ENCODE measurements at regions not wholly inside any gene's neighbourhood (a gene's known extent, or its start where the extent isn't known, plus 50 kb on each side); places are given as distances from the start of the nearest gene placed in this dataset.

DNA sequence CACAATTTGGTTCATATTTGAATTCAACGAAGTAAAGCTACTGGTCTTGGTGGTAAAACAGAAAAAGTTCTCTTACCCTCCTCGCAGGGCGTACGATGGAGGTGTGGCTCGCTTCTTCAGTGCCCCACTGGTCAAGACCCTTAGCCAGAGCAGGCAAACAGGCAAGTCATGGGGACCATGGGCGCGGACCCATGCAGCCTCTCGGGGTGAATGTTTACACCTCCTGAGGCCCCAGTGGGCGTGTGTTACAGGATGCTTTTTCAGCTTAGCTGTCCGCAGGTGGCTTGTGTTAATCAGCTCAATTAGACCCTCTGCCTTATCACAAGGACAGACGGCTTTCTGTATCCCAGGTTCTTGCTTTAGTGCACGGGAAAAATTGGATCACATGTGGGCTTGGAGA is 991.8 kb downstream of the GBE1 start:
- H3K4me3 ChIP-seq (ENCODE audit: low read depth, poor library complexity, severe bottlenecking) = no peak overlapping the region
- intact Hi-C loops (cut with DNase I; ENCODE audit: low total_unique reads) = no loop called here
- 88 to 92% methylated on average over 12 of the region's 12 CpGs for WGBS, 2 donors
- DNase-seq (ENCODE audit: low spot score in 2 of 2) = no peak
- TF ChIP-seq POLR2A (IDR thresholded peaks at IDR 0.05) = no peak
- TF ChIP-seq, protein P1, sequence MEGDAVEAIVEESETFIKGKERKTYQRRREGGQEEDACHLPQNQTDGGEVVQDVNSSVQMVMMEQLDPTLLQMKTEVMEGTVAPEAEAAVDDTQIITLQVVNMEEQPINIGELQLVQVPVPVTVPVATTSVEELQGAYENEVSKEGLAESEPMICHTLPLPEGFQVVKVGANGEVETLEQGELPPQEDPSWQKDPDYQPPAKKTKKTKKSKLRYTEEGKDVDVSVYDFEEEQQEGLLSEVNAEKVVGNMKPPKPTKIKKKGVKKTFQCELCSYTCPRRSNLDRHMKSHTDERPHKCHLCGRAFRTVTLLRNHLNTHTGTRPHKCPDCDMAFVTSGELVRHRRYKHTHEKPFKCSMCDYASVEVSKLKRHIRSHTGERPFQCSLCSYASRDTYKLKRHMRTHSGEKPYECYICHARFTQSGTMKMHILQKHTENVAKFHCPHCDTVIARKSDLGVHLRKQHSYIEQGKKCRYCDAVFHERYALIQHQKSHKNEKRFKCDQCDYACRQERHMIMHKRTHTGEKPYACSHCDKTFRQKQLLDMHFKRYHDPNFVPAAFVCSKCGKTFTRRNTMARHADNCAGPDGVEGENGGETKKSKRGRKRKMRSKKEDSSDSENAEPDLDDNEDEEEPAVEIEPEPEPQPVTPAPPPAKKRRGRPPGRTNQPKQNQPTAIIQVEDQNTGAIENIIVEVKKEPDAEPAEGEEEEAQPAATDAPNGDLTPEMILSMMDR (IDR thresholded peaks at IDR 0.05) = no peak

DNA sequence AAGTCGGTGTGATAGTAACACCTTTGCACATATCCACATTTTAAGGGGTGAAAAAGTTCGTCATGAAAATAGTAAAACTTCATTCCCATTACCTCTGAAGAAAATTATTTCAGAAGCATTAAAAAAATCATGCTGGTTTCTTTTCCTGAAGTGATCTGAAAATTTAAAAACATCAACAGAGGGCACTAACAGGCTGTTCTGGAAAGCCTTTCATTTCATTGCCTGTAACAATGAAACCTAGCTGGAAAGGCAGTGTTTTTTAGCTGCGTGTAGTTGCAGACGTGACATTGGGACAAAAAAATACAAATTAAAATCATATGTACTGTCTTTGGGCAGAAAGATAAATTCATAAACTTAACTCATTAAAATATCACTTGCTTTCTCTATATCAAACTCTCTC is 993.8 kb downstream of the GBE1 start:
- 43 to 45% methylated on average over 4 of the region's 4 CpGs for WGBS, 2 donors
- no peak overlapping the region for H3K4me3 ChIP-seq (ENCODE audit: low read depth, poor library complexity, severe bottlenecking)
- intact Hi-C loops (cut with DNase I; ENCODE audit: low total_unique reads) = no loop called here
- no peak for DNase-seq (ENCODE audit: low spot score in 2 of 2)
- TF ChIP-seq, protein P1 (IDR thresholded peaks at IDR 0.05) = no peak
- no peak for TF ChIP-seq POLR2A (IDR thresholded peaks at IDR 0.05)

DNA sequence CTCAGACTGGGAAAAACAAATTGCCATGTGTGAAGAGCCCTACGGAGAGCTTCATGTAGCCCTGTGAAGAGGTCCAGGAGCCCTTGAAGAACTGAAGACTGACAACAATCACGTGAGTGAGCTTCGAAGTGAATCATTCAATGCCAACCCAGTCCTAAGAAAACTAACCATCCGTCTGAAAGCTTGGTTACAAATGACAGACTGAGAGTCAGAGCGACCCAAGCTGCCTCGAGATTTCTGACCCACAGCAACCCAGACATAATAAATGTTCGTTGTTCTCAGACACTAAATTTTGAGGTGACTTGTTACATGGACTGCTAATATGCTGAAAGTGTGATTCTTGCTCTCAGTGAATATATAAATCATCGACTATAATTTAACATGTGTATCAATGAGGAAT is 987.2 kb upstream of the ROBO1 start:
- TF ChIP-seq POLR2A (IDR thresholded peaks at IDR 0.05) = no peak
- TF ChIP-seq, protein P1 (IDR thresholded peaks at IDR 0.05) = no peak
- no peak for DNase-seq (ENCODE audit: low spot score in 2 of 2)
- intact Hi-C loops (cut with DNase I; ENCODE audit: low total_unique reads) = no loop called here
- WGBS, 2 donors = 84 to 85% methylated on average over 8 of the region's 8 CpGs
- no peak overlapping the region for H3K4me3 ChIP-seq (ENCODE audit: low read depth, poor library complexity, severe bottlenecking)

DNA sequence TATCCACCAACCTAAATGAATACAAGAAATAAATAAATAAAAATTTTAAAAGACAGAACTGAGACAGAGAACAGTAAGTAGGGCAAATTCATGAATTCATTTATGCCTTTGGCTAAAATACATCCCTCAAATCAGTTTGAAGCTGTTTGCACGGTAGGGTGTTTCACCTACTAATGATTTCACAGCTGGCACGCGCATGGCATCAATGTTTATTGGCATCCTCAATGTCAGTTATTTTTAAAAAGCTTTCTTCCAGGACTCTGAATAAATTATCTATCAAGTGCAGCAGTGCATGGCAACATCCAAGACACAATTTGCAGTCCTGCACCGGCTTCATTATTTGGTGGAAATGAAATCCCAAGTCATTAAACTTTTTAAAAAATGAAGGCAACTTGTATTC is 985.2 kb upstream of the ROBO1 start:
- intact Hi-C loops (cut with DNase I; ENCODE audit: low total_unique reads) = no loop called here
- TF ChIP-seq POLR2A (IDR thresholded peaks at IDR 0.05) = no peak
- TF ChIP-seq, protein P1 (IDR thresholded peaks at IDR 0.05) = no peak
- no peak overlapping the region for H3K4me3 ChIP-seq (ENCODE audit: low read depth, poor library complexity, severe bottlenecking)
- no peak for DNase-seq (ENCODE audit: low spot score in 2 of 2)
- WGBS, 2 donors = 39 to 47% methylated on average over 4 of the region's 4 CpGs

DNA sequence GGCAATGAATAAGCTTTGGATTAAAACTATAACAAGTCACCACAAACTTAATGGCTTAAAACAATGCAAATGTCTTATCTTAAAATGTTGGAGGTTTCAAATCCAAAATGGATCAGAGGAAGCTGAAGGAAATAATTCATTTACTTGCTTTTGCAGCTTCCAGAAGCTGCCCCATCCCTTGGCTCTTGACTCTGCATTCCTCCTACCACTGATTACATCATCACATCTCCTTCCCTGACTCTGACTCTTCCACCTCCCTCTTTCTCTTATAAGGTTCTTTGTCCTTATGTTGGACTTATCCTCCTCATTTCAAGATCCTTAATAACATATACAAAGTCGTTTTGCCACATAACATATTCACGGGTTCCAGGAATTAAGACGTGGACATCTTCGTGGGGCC is 982.8 kb upstream of the ROBO1 start:
- TF ChIP-seq, protein P1 (IDR thresholded peaks at IDR 0.05) = no peak
- no peak for TF ChIP-seq POLR2A (IDR thresholded peaks at IDR 0.05)
- intact Hi-C loops (cut with DNase I; ENCODE audit: low total_unique reads) = no loop called here
- WGBS, 2 donors = 79 to 88% methylated on average over 4 of the region's 4 CpGs
- no peak overlapping the region for H3K4me3 ChIP-seq (ENCODE audit: low read depth, poor library complexity, severe bottlenecking)
- DNase-seq (ENCODE audit: low spot score in 2 of 2) = no peak

DNA sequence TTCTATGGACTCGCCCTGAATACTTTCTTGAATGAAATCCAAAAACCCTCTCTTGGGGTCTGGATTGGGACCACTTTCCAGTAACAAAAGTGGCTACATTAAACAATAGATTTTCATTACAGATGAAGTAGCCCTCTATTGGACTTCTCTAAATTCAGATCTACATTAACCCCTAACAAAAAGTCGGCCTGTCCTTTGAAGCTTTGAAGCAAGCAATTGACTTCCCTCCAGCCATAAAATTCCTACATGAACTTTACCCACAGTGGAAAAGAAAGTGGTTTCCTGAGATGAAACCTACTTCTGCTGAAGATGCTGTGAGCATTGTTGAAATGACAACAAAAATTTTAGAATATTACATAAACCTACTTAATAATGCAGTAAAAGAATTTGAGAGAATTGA is 967.1 kb upstream of the ROBO1 start:
- H3K4me3 ChIP-seq (ENCODE audit: low read depth, poor library complexity, severe bottlenecking) = no peak overlapping the region
- DNase-seq (ENCODE audit: low spot score in 2 of 2) = no peak
- no peak for TF ChIP-seq POLR2A (IDR thresholded peaks at IDR 0.05)
- TF ChIP-seq, protein P1 (IDR thresholded peaks at IDR 0.05) = no peak
- intact Hi-C loops (cut with DNase I; ENCODE audit: low total_unique reads) = no loop called here
- WGBS, 2 donors = 62 to 75% methylated on average over 2 of the region's 2 CpGs
